Panc1 (cell line): ENCODE measurements at regions not wholly inside any gene's neighbourhood (a gene's known extent, or its start where the extent isn't known, plus 50 kb on each side); places are given as distances from the start of the nearest gene placed in this dataset.

Experiments used
- POLR2AphosphoS5 ChIP-seq: IDR thresholded peaks from 2 replicates; pipeline ENCODE4 v1.6.1; 2012; ENCODE audit warnings: mild to moderate bottlenecking, low read depth, low read length, moderate library complexity
- REST ChIP-seq, 2 experiments: IDR thresholded peaks; 2 replicates each; pipeline ENCODE4 v1.6.1; 2011 to 2012; ENCODE audit warnings: low read depth in 2 of 2, control low read depth in 1 of 2, low read length in 1 of 2, mild to moderate bottlenecking in 1 of 2, moderate library complexity in 1 of 2; ENCODE audit not compliant: insufficient read depth in 1 of 2
- TF ChIP-seq, protein P1 (sequence below): fragments of 450-650 bp; IDR thresholded peaks from 2 replicates; pipeline ENCODE4 v1.5.1; 2017; ENCODE audit warnings: mild to moderate bottlenecking

DNA sequence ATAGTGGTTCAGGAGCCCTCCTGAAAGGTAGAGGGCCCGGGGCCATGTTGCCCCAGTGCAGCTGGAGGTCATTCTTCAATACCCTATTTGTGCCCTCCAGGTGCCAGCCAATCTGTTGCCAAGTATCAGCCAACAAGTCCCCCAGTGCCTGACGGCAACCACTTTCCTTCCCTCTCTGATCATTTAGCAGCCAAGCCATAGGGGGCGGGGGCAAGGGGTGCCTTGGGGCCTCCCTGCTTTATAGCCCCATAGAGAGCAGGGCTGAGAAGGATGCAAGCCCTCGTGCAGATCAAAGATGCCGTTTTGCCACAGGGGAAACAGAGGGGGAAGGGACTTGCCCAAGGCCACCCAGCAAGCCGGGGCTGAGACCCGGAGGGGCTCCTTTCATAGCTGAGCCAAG lies 149.0 kb upstream of the CHST15 start:
- TF ChIP-seq, protein P1, sequence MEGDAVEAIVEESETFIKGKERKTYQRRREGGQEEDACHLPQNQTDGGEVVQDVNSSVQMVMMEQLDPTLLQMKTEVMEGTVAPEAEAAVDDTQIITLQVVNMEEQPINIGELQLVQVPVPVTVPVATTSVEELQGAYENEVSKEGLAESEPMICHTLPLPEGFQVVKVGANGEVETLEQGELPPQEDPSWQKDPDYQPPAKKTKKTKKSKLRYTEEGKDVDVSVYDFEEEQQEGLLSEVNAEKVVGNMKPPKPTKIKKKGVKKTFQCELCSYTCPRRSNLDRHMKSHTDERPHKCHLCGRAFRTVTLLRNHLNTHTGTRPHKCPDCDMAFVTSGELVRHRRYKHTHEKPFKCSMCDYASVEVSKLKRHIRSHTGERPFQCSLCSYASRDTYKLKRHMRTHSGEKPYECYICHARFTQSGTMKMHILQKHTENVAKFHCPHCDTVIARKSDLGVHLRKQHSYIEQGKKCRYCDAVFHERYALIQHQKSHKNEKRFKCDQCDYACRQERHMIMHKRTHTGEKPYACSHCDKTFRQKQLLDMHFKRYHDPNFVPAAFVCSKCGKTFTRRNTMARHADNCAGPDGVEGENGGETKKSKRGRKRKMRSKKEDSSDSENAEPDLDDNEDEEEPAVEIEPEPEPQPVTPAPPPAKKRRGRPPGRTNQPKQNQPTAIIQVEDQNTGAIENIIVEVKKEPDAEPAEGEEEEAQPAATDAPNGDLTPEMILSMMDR: no peak
- TF ChIP-seq POLR2AphosphoS5 (no peak), REST (IDR thresholded peaks at IDR 0.05; ENCODE audit: insufficient read depth in 1 of 2, low read depth in 2 of 2, low read length in 1 of 2) (no peak)
